Spleen (tissue), 7 donors: ENCODE measurements at regions not wholly inside any gene's neighbourhood (a gene's known extent, or its start where the extent isn't known, plus 50 kb on each side); places are given as distances from the start of the nearest gene placed in this dataset.

Experiments used
- POLR2A ChIP-seq, 3 donors: fragments of 450-650 bp; IDR thresholded peaks; one replicate each; pipeline ENCODE4 v1.5.1; 2017; ENCODE audit warnings: antibody characterized with exemption in 3 of 3, mild to moderate bottlenecking in 1 of 3
- POLR2AphosphoS5 ChIP-seq, 3 donors: sonication (generic); formaldehyde crosslinking; IDR thresholded peaks; one replicate each; pipeline ENCODE4 v1.5.1; 2017; ENCODE audit warnings: antibody characterized with exemption in 3 of 3
- TF ChIP-seq, protein P1 (sequence below), 11 experiments: fragments of 200-600 bp in 7 of 11; fragments of 450-650 bp in 4 of 11; sonication (generic) in 4 of 11; IDR thresholded peaks in 8 of 11; conservative IDR thresholded peaks in 3 of 11; 1 replicate in 7 of 11; 2 replicates in 4 of 11; pipeline versions ENCODE4 v1.4.0 to v1.8.0; 2016 to 2021; ENCODE audit warnings: antibody characterized with exemption in 11 of 11, inconsistent platforms in 4 of 11, mild to moderate bottlenecking in 1 of 11
- donor health status: DM: no; HTN: no; CAD: no; lungs with moderate emphysema.
- donor health status: DM: no; HTN: no; CAD: no.
- donor health status: DM: no; HTN: no; CAD: no.

DNA sequence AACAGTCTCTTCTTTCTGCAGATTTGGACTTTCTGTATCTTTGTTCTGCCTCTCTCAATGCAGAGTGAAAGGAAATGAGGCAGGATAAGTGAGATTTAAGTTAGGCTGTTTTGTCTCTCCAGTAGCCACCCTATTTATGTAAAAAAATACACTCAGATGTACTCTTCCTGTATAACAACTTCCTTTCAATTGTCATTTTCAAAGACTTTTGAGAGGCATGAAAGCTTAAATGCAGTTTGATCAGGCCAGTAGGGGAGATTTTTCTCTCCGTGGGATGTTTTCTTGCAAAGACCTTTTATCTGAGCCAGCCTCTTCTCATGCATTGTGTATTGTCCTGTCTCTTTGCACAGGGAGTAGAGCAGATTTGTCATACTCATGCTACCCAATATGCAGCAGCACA lies 166.8 kb downstream of the SLITRK5 start:
- TF ChIP-seq POLR2A (IDR thresholded peaks at IDR 0.05) (no peak), POLR2AphosphoS5 (IDR thresholded peaks at IDR 0.05) (no peak)
- TF ChIP-seq, protein P1, sequence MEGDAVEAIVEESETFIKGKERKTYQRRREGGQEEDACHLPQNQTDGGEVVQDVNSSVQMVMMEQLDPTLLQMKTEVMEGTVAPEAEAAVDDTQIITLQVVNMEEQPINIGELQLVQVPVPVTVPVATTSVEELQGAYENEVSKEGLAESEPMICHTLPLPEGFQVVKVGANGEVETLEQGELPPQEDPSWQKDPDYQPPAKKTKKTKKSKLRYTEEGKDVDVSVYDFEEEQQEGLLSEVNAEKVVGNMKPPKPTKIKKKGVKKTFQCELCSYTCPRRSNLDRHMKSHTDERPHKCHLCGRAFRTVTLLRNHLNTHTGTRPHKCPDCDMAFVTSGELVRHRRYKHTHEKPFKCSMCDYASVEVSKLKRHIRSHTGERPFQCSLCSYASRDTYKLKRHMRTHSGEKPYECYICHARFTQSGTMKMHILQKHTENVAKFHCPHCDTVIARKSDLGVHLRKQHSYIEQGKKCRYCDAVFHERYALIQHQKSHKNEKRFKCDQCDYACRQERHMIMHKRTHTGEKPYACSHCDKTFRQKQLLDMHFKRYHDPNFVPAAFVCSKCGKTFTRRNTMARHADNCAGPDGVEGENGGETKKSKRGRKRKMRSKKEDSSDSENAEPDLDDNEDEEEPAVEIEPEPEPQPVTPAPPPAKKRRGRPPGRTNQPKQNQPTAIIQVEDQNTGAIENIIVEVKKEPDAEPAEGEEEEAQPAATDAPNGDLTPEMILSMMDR (IDR thresholded peaks at IDR 0.05 in 8 of 11, conservative IDR thresholded peaks at IDR 0.05 in 3 of 11), result no peak
